HG02885 (cell line): ENCODE measurements at regions not wholly inside any gene's neighbourhood (a gene's known extent, or its start where the extent isn't known, plus 50 kb on each side); places are given as distances from the start of the nearest gene placed in this dataset.
"Not testable (repeated sequence)": the region's sequence is repeated elsewhere in the genome, so short reads cannot be mapped to it uniquely, and the experiment has no call there.

Experiments used
- ATAC-seq: cut with Tn5 transposase; IDR thresholded peaks from one replicate; pipeline ENCODE4 v1.9.1; 2021; ENCODE audit warnings: mild to moderate bottlenecking; ENCODE audit not compliant: unreplicated experiment, poor library complexity

DNA sequence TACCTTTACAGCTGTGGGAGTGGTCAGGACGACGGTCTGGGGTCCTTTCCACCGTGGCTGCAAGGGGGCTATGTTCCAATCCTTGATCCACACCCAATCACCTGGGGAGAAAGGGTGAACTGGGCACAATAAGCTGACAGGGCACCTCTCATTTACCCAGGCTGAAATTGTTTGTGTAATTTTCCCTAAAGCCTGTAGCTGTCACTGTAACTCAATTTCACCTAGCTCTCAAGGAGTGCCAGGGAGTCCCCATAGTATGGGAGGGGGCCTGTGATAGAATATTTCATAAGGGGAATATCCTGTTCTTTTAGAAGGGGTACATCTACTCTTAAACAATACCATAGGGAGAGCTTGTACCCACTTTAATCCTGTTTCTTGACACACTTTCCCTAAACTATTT, 51.7 kb upstream of the COX7C start:
- ATAC-seq: not testable (repeated sequence)
